Adrenal gland (tissue), 5 donors: ENCODE measurements at regions not wholly inside any gene's neighbourhood (a gene's known extent, or its start where the extent isn't known, plus 50 kb on each side); places are given as distances from the start of the nearest gene placed in this dataset.

Experiments
- POLR2A ChIP-seq, 2 donors: fragments of 450-650 bp; IDR thresholded peaks; one replicate each; pipeline ENCODE4 v1.6.1; 2017; ENCODE audit warnings: antibody characterized with exemption in 2 of 2, mild to moderate bottlenecking in 2 of 2, moderate library complexity in 1 of 2
- TF ChIP-seq, protein P1 (sequence below), 6 experiments: fragments of 450-650 bp in 4 of 6; fragments of 200-600 bp in 2 of 6; sonication (generic) in 1 of 6; IDR thresholded peaks; 1 replicate in 5 of 6; 2 replicates in 1 of 6; pipeline versions ENCODE4 v1.5.1 to v1.8.0; 2016 to 2021; ENCODE audit warnings: antibody characterized with exemption in 6 of 6, mild to moderate bottlenecking in 2 of 6, moderate library complexity in 1 of 6
- donor health status: DM: no; HTN: no; CAD: no.

DNA sequence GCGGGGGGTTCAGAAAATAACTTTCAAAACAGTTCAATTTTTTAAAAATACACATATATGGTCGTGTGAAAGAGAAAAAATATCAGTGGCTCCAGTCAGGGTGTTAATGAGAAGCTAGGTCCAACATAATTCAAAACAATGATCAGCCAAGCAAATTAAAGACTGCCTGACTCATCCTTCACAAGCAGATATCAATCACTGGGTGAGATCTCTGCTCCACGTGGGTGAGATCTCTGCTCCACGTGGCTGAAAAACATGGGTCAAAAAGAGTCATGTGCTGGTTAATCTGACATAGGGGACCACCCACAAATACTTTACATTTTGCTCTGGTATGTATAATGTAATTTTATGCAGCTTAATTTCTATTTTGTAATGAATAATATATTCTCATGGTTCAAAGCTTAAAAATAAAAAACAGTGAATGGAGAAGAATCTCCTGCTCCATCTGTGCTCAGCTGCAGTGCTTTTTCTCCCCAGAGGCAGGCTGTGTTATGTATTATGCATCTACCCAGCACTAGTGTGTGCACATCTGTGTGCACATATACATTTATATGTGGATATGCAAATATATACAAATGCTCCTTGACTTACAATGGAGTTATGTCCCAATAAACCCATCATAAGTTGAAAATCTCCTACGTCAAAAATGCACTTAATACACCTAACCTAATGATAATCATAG is 93.1 kb upstream of the S1PR3 start:
- TF ChIP-seq, protein P1, sequence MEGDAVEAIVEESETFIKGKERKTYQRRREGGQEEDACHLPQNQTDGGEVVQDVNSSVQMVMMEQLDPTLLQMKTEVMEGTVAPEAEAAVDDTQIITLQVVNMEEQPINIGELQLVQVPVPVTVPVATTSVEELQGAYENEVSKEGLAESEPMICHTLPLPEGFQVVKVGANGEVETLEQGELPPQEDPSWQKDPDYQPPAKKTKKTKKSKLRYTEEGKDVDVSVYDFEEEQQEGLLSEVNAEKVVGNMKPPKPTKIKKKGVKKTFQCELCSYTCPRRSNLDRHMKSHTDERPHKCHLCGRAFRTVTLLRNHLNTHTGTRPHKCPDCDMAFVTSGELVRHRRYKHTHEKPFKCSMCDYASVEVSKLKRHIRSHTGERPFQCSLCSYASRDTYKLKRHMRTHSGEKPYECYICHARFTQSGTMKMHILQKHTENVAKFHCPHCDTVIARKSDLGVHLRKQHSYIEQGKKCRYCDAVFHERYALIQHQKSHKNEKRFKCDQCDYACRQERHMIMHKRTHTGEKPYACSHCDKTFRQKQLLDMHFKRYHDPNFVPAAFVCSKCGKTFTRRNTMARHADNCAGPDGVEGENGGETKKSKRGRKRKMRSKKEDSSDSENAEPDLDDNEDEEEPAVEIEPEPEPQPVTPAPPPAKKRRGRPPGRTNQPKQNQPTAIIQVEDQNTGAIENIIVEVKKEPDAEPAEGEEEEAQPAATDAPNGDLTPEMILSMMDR (IDR thresholded peaks at IDR 0.05) = no peak
- no peak for TF ChIP-seq POLR2A (IDR thresholded peaks at IDR 0.05)
